Activated CD8-positive, alpha-beta memory T cell treated with anti-CD3 and anti-CD28 coated beads, Interleukin-2, amount 50 U/mL, for 24 hours (primary cell): ENCODE measurements at regions not wholly inside any gene's neighbourhood (a gene's known extent, or its start where the extent isn't known, plus 50 kb on each side); places are given as distances from the start of the nearest gene placed in this dataset.
"Not testable (repeated sequence)": the region's sequence is repeated elsewhere in the genome, so short reads cannot be mapped to it uniquely, and the experiment has no call there.

ENCODE experiments used
- DNase-seq: peaks from one replicate; pipeline ENCODE4 v3.0.0-alpha.2; 2020; ENCODE audit errors: extremely low read depth

GRCh38 chr11:56876621-56877275 lies 112.0 kb upstream of the OR5AK2 start:
- DNase-seq = no peak

- no peak for DNase-seq
Observed at GRCh38 chr11:56855217-56855616, 106.7 kb upstream of the OR9G4 start.

DNA sequence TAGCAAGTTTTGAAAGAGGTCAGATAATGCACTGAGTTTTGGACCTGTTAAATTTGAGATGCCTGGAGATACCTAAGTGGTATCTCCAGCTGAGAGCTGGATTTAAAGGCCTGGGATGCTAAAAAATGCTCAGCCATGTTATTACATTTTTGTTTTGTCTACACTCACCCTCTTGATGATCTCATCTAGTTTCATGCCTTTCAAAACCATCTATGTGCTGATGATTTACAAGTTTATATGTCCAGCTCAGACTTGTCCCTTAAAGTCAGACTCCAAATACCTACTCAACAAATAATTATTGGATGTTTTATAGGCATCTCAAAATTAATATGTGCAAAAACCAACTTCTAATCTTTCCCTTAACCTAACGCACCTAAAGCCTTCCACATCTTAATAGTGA lies 103.6 kb upstream of the OR9G4 start:
- DNase-seq = no peak

DNA sequence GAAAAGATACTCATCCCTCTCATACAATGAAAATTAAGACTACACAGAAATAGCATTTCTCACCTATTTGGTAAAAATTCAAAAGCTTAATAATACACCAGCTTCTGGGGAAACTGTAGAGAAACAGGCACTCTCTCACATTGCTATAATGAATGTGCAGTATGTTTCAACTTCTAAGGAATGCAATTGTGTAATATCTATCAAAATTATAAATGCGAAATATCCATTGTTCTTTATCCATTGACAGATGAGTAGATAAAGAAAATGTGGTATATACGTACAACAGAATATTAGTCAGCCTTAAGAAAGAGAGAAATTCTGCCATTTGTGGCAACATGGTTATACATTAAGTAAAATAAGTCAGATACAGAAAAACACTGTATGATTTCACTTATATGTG lies 101.4 kb upstream of the OR9G4 start:
- DNase-seq = no peak

DNA sequence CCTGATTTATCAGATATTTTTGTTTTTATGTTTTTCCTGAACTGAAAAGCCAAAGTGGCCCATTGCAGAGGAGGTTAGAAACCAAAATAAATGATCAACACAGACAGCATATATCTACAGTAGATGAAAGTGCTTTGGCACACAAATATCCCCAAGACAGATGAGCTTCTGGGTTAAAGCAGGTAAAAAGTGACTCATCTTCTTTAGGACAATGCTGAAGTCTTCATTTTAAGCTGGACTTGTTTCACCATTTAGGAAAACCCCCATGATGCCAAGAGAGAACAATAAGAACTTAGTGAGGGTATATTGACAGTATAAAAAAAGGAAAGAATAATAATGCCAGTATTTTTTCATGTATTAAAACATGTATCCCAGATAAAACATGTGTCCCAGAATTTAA lies 100.8 kb upstream of the OR9G4 start:
- DNase-seq = no peak

- no peak for DNase-seq
Observed at GRCh38 chr11:56848141-56848809, 99.8 kb upstream of the OR9G4 start.

- no peak for DNase-seq
Observed at GRCh38 chr11:56846631-56847576, 98.4 kb upstream of the OR9G4 start.

GRCh38 chr11:56845121-56845732 lies 96.7 kb upstream of the OR9G4 start:
- DNase-seq = no peak

DNA sequence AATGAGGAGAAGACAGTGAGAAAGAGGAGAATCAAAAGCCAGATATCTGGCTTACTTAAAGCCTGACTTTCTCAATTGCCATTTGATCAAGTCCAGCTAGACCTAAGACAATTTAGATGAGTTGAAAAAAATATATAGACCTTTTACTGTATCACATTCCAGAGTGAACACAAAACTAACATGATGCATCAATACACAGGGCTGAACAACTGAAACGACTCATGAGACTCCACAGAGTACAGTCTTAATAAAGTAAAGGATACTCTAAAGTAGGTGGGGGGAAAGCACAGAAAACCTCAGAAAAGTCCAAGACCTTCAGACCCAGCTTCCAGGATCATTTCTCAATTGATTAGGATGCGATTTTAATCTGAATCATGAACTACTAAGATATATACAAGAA lies 95.3 kb upstream of the OR9G4 start:
- DNase-seq = no peak

DNA sequence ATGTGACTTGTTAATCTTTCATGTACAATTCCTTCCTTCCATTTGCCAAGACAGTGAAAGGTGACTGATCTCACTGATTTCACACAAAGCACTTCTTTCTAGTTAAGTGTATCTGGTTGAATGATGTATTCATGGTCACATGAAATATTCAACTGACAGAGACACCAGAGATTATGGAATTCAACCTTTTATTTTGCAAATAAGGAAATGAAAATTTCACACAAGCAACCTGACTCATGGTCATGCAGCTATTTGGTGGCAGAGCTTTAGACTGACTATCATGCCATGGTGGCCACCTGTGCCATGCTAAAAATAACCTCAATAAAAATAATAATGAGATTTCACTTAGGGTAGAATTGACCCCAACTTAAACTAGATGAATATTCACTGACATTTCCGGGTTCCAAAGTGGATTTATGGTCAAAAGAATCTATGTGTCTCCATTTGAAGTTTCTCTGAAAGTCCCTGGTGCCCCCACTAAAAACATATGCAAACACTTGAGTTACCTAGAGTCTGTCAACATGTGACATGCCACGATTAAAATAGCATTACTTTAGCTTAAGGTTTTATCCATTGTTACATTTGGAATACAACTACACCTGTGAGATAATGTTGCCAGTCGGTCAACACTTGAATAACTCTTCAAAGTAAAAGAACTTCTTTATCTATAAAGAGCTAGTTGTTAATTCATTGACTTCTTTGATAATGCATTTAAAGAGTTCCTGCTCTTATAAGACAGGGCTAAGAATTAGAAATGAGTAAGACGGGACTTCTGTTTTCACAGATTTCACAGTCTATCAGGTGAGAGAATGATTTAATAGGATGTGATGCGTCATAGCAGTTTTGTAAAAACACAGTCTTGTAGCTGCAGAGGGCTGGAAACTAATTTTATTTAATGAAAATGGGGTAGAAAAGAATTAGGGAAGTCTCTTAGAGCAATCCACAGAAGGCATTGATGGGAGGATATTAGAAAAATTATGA lies 94.6 kb upstream of the OR9G4 start:
- no peak for DNase-seq

GRCh38 chr11:56841210-56841810 lies 92.8 kb upstream of the OR9G4 start:
- DNase-seq = peak; percentile 2

DNA sequence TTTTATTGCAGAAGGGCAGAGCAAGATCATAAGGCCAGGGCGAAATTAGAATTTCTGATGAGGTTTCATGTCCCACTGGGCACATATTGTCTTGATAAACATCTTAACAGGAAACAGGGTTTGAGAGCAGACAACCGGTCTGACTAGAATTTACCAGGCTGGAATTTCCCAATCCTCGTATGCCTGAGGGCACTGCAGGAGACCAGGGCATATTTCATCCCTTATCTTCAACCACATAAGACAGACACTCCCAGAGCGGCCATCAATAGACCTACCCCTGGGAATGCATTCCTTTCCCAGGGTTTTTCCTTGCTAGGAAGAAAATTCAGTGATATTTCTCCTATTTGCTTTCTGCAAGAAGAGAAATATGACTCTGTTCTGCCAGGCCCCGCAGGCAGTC lies 78.9 kb upstream of the OR9G4 start:
- not testable (repeated sequence) for DNase-seq

GRCh38 chr11:56819916-56820315 lies 71.4 kb upstream of the OR9G4 start:
- no peak for DNase-seq

DNA sequence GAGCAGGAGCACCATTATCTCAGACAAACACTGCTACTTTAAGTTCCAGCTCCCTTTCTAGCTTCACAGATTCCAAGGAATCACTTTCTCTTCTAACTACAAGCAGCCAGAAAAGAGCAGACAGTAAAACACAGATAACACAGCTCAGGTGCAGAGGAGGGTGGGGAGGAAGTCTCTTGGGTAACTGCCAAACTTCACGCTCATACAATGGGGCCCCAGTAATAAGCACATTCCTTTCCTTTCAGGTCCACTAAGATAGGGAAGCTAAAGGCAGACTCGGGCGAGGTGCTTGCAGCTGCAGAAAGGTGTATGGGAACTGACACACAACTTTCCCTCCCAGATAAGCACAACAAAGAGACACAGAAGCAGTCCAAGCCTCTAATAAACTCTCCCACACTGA lies 69.2 kb upstream of the OR9G4 start:
- DNase-seq = no peak

DNA sequence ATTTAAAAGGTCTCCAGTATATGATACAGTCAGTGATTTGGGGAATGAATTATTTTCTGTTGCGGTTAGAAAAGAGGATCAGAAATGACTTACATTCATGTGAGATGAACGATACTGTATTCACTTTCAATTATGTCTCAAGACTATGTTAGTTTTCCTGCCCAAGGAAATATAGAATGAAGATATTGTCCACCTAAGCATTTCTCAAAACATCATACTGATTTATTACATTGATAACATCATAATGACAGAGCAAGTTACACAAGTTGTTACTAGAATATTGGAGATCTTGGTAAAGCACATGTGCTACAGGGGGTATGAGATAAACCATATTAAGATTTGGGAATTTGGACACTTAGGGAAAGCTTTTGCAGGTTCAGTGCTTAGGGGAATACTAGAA lies 67.8 kb upstream of the OR9G4 start:
- DNase-seq = no peak

DNA sequence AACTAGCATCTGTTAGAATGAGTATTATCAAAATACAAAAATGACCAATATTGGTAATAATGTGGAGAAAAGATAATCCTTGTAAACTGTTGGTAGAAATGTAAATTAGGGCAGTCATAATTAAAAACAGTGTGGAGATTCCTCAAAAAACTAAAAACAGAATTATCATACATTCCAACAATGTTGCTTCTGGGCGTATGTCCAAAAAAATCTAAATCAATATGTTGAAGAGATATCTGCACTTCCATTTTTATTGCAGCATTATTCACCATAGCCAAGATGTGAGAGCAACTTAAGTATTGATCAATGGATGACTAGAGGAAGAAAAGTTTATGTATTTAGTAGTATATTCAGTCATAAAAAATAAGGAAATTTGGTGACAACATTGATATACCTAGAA lies 59.8 kb upstream of the OR9G4 start:
- DNase-seq = no peak

DNA sequence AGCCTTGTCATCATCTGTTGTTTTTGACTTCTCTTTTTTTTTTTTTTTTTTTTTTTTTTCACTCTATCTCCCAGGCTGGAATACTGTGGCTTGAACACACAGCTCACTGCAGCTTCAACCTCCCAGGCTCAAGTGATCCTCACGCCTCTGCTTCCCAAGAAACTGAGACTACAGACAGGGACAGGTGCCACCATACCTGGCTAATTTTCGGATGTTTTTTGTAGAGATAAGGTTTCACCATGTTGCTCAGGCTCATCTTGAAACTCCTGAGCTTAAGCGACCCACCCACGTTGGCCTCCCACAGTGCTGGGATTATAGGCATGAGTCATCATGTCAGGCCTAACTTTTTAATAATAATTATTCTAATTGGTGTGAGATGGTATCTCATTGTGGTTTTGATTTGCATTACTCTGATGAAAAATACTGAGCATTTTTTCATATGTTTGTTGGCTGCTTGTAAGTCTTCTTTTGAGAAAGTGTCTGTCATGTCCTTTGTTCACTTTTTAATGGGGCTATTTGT lies 51.3 kb upstream of the OR9G4 start:
- DNase-seq = no peak
